NCI-H128 (cell line): ENCODE measurements at regions not wholly inside any gene's neighbourhood (a gene's known extent, or its start where the extent isn't known, plus 50 kb on each side); places are given as distances from the start of the nearest gene placed in this dataset.

Experiments used
- DNase-seq: peaks from one replicate; lab custom pipeline; 2025; ENCODE audit not compliant: unreplicated experiment; lab: John Stamatoyannopoulos, UW

DNA sequence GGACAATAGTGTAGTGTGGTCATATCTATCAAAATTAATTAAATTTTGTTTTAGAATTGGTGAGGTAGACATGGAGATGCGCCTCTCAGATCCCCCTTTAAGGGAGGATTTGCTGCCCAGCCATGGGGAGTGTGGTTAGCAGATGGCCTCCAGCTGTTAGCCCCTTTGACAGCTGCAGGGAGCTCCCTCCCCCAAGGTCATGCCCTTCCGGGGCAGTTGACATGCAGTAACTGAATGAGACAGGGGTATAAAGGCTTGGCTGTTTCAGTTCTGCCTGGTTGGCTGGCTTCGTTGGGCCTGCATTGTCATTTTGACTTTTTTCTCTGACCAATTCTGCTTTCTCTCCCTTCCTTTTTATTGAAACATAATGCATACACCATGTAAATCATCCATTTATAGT, 291.5 kb upstream of the SRRM4 start:
- no peak for DNase-seq

DNA sequence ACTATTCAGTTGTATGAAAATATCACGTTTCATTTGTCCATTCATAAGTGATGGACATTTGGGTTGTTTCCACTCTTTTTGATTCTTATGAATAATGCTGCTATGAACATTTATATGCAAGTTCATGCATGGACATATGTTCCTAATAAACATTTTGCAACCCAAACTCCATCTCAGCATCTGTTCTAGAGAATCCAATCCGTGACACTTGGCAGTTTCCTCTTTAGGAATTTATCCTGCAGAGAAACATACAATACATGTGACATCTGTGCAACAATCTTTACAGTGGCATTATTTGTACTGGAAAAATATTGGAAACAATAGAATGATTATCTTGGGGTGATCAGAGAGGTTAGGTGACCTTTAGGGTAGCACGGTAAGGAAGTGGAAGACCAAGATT, 290.8 kb upstream of the SRRM4 start:
- no peak for DNase-seq

DNA sequence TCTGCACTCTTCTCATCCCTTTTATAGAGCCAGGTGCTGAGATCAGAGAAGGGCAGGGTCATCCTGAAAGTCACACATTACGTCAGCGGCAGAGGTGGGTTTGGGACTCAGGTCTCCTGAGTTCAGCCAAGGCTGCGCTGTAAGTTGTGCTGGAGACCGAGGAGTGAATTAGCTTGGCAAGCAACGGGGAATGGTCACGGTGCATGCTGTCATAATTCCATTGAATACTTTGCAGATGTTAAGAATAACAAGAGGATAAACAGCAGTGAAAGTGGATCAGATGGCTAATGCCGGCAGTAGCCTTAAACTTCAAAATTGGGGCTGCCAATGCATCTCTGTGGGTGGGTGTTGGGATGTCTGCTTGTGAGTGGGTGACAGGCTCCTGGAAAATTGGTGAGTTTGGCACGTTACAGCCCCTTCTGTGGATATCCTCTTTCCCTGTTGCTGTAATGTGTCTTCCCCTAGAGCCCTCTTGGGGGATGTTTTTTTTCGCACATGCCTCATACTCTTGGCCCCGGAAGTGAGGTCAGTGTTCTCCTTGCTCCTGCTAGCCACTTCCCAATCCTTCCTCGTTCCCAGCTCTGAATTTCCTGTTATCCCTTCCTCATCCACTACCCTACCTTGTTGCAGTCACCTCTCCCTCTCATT, 287.1 kb upstream of the SRRM4 start:
- no peak for DNase-seq

DNA sequence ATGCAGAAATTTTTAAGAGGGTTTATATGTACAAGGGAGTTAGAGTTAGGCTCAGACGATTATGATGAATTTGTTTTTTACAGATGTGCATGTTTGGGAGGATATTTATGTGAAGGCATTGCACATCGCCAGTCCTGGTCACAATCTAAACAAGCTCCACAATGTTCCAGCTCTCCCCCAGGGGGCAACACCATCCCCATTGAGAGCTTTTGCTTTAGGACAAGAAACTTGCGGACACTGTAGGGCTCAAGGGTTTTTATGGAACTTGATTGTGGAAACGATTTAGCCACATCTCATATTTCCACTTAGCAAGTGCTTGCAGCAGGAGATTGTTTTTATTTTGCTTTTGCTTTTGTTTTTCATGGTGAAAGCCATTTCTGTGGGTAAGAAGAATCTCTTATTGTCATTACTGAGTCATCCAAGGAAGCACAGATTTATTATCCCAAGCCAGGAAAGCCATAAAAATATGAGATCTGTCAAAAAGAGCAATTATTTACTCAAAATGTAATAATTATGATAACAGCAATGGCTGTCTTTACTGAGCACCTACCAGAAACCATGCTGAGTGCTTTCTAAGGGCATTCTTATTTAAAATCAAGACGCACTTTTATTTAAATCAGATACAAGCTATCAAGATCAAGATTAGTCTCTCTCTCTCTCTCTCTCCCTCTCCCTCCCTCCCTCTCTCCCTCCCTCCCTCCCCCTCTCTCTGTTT, 276.7 kb upstream of the SRRM4 start:
- peak; percentile 47 for DNase-seq

DNA sequence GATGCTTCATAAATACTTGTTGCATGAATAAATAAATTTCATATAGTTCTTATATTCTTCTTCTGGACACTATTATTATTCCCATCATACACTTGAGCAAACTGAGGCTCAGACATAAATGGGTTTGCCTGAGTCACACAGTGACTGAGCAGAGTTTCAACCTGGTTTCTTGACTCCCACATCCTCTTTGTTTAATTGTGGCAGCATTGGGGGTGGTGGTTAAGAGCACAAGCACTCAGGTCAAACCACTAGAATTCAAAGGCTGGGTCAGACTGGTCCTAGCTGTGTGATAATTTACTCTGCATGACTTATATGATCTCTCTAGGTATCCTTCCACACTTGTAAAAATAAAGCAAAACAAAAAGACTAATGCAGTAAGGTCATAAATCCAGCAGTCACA, 274.9 kb upstream of the SRRM4 start:
- no peak for DNase-seq

DNA sequence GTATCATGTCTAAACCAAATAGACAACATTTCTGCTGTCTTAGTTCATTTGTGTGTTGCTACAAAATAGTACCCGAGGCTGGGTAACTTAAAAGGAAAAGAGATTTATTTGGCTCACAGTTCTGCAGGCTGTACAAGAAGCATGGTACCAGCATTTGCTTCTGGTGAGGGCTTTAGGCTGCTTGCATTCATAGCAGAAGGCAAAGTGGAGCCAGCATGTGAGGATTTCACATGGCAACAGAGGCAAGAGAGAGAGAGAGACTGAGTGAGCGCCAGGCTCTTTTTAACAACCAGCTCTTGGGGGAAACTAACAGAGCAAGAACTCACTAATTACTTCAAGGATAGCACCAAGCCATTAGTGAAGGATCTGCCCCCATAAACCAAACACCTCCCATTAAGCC, 271.4 kb upstream of the SRRM4 start:
- no peak for DNase-seq

DNA sequence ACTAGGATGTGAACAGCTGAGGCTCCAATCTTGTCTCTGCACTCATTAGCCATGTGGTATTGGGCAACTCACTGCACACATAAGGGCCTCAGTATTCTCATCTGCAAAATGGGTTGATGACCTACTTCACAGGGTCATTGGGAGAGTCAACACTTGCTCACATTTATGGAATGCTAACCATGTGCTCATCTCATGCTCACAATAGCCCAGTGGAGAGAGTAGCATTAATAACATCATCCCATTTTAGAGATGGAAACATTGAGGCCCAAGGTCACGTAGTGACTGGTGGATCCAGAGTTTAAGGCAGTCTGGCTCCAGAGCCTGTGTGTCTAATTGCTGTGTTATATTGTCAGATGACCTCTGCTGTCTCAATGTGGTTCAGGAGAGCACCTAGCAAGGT, 270.2 kb upstream of the SRRM4 start:
- no peak for DNase-seq

DNA sequence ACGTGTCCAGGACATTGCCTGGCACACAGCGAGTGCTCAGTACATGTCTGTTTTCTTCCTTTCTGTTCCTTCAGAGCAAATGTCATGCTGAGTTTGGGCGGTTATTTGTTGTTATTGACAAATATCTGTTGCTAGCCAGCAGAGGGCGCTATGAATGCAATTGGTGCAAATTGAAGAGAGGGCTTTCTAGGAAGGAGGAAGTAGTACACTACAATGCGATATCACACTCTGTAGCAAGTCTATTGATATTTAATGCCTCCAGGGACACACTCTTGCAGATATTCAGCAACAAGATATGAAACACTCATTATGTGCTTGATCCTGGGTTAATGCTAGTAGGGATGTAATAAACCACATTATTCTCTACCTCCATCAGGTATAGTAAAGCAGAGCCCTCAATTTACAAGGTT, 267.3 kb upstream of the SRRM4 start:
- DNase-seq, result peak; percentile 46

DNA sequence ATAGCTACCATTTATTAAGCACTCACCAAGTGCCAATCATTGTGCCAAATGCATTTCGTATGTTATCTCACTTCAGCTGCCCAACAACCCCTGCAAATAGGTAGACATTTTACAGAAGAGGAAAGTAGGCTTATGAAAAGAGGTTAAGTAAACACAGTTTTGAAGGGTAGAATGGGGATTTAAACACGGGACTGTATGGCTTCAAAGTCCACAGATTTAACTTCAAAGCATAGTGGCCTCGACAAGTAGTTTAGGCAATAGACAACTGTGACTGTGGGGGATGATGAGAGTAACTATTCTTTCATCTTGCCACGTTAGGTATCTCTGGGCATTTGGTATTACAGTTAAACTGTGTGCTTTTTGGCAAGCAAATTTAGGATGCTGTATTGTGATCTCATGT, 266.8 kb upstream of the SRRM4 start:
- no peak for DNase-seq

DNA sequence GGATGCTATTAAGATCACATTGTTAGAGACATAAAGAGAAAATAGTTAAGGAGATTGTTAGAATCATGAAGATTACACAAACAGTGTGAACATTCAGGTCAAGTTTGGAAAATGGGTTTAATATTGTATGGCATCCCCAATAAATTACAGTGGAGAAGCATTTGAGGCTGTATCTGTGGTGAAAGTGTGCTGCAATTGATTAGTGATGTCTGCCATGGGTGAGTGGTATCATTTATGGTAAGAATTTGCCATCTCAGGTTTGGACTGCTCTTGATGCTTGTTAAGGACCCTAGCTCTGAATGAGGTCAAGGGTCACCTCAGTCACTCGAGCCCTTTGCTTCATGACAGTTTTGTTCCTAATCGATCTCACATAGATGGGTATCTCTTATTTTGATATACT, 265.7 kb upstream of the SRRM4 start:
- no peak for DNase-seq

DNA sequence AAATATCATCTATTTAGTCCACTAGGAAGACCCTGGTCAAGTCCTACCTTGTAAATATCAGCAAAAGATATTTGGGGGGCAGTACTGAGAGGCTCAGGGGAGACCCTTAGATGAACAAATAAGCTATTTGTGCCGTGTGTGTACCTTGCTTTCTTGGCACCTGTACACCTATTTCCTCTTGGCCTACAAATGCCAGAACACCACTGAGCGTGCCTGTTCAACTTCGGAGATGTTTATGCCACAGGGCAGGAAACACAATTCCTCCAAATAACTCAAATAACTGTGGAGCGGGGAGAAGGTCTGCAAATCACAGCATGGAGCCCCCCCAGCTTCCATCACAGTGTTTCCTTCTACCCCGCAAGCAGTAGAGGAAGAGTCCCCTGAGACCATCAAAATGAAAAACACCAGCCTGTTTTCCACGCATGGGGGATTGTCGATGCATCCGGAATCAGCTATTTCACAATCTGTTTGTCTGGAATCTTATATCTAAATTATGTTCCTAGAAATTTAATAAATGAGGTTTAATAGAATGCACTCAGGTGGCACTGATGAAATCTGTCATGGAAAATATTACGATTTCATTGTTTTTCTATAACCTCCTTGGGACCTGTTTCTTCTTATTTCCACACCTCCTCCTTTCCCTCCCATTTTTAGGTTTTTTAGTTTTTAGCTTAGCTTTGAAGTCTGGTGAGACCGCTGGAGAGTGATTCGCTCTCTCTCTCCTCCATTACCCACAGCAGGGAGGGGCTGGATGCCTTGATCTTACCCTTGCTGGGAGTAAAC, 254.0 kb upstream of the SRRM4 start:
- no peak for DNase-seq

DNA sequence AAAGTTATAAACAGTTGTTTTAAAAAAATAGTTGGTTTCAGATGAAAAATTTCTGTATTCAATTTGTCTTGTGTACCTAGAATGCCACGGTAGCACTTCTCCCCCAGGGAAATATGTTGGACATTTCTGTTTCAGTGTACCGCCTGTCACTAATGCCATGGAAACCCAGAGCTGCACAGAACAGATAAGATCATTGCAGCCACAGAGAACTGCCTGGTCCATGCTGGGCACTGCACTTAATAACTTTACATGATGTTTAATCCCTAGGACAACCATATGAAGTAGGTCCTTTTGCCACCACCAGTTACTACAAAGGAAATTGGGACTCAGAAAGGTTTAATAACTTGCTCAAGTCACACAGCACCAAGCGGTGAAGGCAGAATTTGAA, 253.4 kb upstream of the SRRM4 start:
- no peak for DNase-seq

DNA sequence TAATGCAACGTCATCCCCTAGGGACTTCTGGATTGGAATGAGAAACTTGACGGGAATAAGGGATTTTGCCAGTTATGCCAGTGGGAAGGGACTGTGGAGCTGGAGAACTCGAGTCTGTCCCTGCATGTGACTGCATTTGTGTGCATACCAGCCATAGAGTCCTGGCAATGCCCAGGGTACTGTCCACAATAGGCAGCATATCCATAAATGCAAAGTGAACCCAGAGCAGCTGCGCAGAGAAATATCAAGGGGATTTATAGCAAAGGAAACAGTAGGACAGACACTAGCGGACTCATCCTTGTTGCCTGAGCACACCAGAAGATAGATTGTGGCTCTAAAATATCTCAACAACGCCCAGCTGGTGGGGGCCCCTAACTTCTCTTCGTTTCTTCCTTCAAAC, 247.1 kb upstream of the SRRM4 start:
- DNase-seq, result no peak

DNA sequence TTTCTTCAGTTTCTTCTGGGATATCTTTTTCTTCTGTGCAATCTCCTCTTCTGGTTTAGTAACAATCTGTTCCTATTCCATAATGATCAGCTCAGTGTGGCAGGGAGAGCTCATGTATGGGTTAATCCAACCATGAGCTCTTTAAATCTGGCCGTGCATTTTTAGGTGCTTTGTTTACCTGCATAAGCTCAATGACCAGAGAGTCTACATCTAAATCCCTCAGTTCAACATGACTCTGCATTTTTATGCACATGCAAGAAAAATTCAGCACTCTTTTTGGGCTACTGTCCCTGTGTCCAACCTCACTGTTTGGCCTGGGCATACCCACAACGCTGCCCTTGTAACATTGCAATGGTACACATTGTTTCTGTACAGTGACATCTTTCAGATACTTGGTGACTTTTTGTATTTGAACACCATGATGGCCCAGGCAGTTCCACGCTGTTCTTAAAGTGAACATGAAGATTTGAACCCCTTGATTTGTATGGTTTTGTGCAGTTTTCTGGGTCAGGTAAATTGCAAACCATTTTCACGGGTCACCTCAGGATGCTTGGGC, 243.3 kb upstream of the SRRM4 start:
- DNase-seq, result no peak

DNA sequence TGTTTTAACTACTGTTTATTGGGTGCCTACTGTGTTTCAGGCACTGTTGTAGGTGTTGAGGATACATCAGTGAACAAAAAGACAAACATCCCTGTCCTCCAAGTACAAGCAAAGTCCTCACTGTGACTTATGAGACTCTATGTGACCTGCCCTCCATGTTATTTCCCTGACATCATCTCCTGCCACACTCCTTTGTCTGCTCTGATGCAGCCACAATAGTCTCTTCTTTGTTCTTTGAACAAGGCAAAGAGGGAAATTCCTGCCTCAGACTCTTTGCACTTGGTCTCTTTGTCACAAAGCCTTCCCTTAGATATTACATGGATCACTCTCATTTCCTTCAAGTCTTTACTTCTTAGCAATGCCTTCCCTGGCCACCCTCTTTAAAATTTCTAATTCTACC, 240.1 kb upstream of the SRRM4 start:
- DNase-seq, result no peak

DNA sequence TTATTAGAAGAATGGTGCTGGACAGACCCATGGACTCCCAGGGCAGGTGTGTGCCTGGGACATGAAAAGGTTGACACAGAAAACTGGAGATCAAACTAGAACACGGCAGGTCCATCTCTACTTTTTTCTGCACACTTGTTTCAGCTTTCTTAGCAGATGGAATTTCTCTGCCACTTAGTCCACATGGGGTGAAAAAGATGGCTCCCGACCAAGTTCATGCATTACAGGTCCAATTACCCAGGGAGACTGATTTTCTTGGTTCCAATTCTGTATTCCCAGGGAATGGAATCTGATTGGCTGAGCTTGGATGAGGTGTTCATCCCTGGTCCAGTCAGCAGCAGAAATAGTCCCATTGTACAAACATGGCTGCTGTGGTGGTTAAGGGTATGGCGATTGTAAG, 238.9 kb upstream of the SRRM4 start:
- DNase-seq, result no peak

DNA sequence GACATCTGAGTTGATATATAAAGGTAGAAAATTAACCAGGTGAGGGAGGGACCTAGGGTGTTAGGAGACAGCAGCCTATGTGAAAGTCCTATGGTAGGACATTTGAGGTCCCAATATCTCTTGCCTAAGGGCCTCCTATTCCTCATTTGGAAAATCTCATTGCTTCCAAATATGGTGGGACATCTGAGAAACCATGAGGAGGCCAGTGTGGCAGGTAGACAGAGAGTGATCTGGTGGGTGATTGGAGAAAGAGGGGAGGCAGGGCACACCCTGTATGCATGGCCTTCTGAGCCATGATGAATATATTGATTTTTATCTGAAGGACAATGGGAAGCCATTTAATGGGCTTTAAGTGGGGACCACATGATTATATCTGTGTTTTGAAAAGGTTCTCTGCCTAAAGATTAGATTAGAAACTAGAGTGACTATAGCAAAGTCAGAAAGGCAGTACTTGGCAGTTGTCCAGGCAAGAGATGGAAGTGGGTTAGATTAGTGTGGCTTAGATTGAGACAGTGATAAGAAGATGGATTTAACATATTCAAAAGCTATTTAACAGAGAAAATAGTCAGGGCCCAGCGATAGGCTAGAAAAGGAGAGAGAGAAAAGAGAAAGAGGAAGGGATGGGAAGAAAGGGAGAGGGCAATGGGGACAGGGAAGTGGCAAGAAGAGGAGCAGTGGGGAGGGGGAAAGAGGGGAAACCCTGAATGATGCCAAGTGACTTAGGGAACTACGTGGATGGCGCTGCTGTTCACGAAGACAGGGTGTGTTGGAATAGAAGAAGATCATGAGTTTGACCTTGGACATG, 237.2 kb upstream of the SRRM4 start:
- no peak for DNase-seq

DNA sequence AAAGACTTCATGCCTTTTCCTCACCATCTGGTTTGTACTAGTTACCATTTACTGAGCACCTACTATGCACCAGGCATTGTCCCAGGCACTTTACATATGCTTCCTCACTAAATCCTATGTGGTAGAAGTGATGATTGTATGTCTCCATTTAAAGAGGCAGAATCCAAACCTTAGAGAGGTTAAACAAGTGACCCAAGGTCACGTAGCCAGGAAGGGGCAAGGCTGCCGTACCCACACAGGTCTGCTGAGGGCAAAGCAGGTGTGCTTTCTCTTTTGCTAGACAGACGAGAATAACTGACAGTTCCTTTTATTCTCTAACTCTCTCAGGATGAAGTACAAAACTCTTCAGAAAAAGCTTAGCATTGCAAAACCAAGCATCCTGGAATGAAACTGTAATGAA, 235.2 kb upstream of the SRRM4 start:
- DNase-seq, result no peak

DNA sequence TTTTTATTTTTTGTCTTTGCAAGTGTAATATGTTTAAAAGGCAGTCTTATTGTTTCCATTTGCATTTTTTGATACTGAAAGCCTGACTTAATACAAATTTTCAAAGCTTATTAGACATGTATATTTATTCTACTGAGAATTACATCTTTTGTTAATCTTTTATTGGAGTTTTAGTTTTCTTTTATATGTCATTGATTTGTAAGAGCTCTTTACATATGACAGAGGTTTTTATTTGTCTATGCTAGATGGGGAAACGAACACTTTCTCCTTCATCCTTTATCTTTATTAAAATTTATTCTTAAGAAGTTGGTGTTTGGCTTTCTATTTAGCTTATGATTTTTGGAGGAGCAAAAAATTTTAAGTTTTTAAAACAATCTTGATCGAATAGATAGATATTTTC, 234.4 kb upstream of the SRRM4 start:
- no peak for DNase-seq

DNA sequence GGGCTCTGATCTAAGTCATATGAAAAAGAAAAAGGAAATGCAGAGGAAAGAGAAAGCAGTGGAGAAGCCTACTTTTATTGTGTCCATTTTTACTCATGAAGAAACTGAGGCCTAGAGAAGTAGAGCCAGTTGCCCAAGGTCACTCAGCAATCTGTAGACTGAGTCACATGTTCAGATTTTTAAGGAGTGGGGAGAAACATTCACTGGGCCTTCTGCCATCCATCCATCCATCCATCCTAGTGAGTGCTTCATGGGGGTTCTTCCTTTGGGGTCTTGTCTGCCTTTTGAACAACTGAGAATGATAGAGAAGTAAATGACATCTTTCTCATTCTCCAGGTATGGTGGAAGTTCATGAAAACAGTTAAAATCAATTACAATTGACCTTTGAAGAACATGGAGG, 233.6 kb upstream of the SRRM4 start:
- no peak for DNase-seq
